ENCODE measurements at regions not wholly inside any gene's neighbourhood (a gene's known extent, or its start where the extent isn't known, plus 50 kb on each side); places are given as distances from the start of the nearest gene placed in this dataset.

DNA sequence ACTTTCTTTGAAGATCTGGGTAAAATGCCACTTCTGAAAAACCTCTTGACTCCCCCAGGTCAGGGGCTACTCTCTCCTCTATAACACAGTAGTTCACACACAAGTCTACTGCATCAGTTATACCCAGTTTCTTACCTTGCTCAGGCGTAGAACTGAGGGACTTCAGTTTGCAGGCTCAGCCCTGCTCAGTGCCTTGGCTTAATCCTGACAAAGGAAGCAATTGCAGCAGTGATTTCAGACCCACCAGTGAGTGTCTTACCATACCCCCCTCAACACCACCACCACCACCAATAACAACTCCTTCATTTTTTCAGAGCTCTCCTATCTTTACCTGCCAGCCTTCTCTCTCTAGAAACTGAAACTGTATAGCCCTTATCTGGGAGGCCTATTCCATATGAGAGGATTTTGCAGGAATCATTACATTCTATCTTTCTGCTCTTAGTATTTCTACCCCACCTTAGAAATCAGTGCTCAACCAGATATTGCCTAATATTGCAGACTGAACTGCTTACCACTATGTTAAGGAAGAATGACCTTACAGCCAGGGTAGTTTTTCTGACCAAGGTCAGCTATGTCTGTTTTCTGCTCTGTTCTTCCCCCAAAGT is 105.5 kb upstream of the S1PR1 start:
- no peak overlapping the region for H3K9ac ChIP-seq (ENCODE audit: insufficient read depth, low read depth, low read length)
- TF ChIP-seq, protein P1, sequence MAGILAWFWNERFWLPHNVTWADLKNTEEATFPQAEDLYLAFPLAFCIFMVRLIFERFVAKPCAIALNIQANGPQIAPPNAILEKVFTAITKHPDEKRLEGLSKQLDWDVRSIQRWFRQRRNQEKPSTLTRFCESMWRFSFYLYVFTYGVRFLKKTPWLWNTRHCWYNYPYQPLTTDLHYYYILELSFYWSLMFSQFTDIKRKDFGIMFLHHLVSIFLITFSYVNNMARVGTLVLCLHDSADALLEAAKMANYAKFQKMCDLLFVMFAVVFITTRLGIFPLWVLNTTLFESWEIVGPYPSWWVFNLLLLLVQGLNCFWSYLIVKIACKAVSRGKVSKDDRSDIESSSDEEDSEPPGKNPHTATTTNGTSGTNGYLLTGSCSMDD (CRISPR knock-in tag; IDR thresholded peaks at IDR 0.05), result no peak
- TF ChIP-seq SNAI1 (CRISPR knock-in tag; IDR thresholded peaks at IDR 0.05; ENCODE audit: borderline replicate concordance), result no peak
- H3K36me3 ChIP-seq (replicated peaks in 1 of 2; ENCODE audit: control insufficient read depth in 1 of 2, insufficient read depth in 2 of 2, low read length in 2 of 2), result no peaks in the 10 kb centered on the region
- ChIA-PET POLR2A (no interaction called here), CTCF (ENCODE audit: low intra/inter-chr PET ratio, low total read pairs) (no interaction called here)
- 44% methylated on average over 1 of the region's 1 CpG for WGBS (ENCODE audit: low lambda C conversion rate)
- H3K27me3 ChIP-seq (ENCODE audit: control insufficient read depth in 1 of 2, insufficient read depth in 2 of 2, low read length in 2 of 2), result 0 out of 5 replicates have a peak, but pooled peaks cover 0 to 1% of the 10 kb centered on the region in 2 experiments
- no TSS peak for BruUV-seq (replicated peaks)
- no peaks in the 10 kb centered on the region for H3K79me2 ChIP-seq (ENCODE audit: insufficient read depth, low read length)
- DNase-seq (ENCODE audit: low spot score) (no peak), FAIRE-seq (no peak), ATAC-seq (no peak)
- no peaks in the 10 kb centered on the region for H3K9me3 ChIP-seq (ENCODE audit: low read length)
- no peak overlapping the region for H3K4me2 ChIP-seq (ENCODE audit: low read depth, low read length)
- H4K20me1 ChIP-seq (ENCODE audit: insufficient read depth, low read length), result no peaks in the 10 kb centered on the region
- H3K4me3 ChIP-seq (replicated peaks in 1 of 3; ENCODE audit: insufficient read depth in 1 of 3, low read depth in 2 of 3, low read length in 3 of 3), result no peak overlapping the region
- H2AFZ ChIP-seq (ENCODE audit: low read length), result no peak overlapping the region
- intact Hi-C loops (cut with micrococcal nuclease; ENCODE audit: unreplicated experiment) (loop anchor here (10.0 kb wide), 2 partner anchors 103 to 127 kb away; partner anchors contain the start of gene S1PR1), in situ Hi-C loops (cut with HindIII; ENCODE audit: extremely low pct_ligation_motif_present, low pct_unique_long_range_greater_than_20kb) (no loop called here)
- peaks cover 36% of the 10 kb centered on the region for H3K4me1 ChIP-seq (ENCODE audit: insufficient read depth, low read length)
- no peak overlapping the region for H3K27ac ChIP-seq (ENCODE audit: extremely low read length, insufficient read depth, low read length)

DNA sequence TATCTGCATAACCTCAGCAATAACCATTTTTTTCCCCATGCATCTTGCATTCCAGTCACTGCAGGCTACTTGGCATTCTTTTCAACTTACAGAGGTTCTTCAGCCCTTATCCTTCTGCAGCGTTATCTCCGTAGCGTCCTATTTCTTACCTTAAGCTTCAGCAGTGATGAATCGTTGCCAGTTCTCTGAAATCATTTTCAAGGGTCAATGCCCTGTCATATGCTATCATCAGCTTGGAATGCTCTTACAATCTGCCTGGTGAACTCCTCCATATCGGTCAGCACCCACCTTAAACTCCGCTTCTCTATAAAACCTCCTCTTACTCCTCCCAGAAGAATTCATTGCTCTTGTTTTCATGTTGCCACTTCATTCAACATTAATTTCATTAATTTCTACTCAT is 105.1 kb upstream of the DPH5 start:
- no peaks in the 10 kb centered on the region for H3K9me3 ChIP-seq (ENCODE audit: low read length)
- H3K9ac ChIP-seq (ENCODE audit: insufficient read depth, low read depth, low read length), result no peak overlapping the region
- H2AFZ ChIP-seq (ENCODE audit: low read length), result no peak overlapping the region
- no peak overlapping the region for H3K27ac ChIP-seq (ENCODE audit: extremely low read length, insufficient read depth, low read length)
- no TSS peak for BruUV-seq (replicated peaks)
- ChIA-PET CTCF (ENCODE audit: low intra/inter-chr PET ratio, low total read pairs) (no interaction called here), POLR2A (no interaction called here)
- 63% methylated on average over 6 of the region's 6 CpGs for WGBS (ENCODE audit: low lambda C conversion rate)
- no peaks in the 10 kb centered on the region for H3K79me2 ChIP-seq (ENCODE audit: insufficient read depth, low read length)
- H3K4me3 ChIP-seq (replicated peaks in 1 of 3; ENCODE audit: insufficient read depth in 1 of 3, low read depth in 2 of 3, low read length in 3 of 3), result no peak overlapping the region
- intact Hi-C loops (cut with micrococcal nuclease; ENCODE audit: unreplicated experiment), result loop anchor here (10.0 kb wide), 2 partner anchors 104 to 126 kb away; partner anchors contain the start of gene S1PR1
- FAIRE-seq (no peak), ATAC-seq (no peak), DNase-seq (ENCODE audit: low spot score) (no peak)
- 0 out of 5 replicates have a peak, but pooled peaks cover 0 to 1% of the 10 kb centered on the region in 2 experiments for H3K27me3 ChIP-seq (ENCODE audit: control insufficient read depth in 1 of 2, insufficient read depth in 2 of 2, low read length in 2 of 2)
- no peaks in the 10 kb centered on the region for H3K36me3 ChIP-seq (replicated peaks in 1 of 2; ENCODE audit: control insufficient read depth in 1 of 2, insufficient read depth in 2 of 2, low read length in 2 of 2)
- no peaks in the 10 kb centered on the region for H4K20me1 ChIP-seq (ENCODE audit: insufficient read depth, low read length)
- H3K4me1 ChIP-seq (ENCODE audit: insufficient read depth, low read length), result peaks cover 29% of the 10 kb centered on the region
- in situ Hi-C loops (cut with HindIII; ENCODE audit: extremely low pct_ligation_motif_present, low pct_unique_long_range_greater_than_20kb), result no loop called here
- H3K4me2 ChIP-seq (ENCODE audit: low read depth, low read length), result no peak overlapping the region
- TF ChIP-seq LCORL (IDR thresholded peaks at IDR 0.05) (no peak), LCORL (CRISPR knock-in tag; IDR thresholded peaks at IDR 0.05) (no peak), ZNF816 (CRISPR knock-in tag; IDR thresholded peaks at IDR 0.05; ENCODE audit: borderline replicate concordance) (no peak), MTA3 (CRISPR knock-in tag; IDR thresholded peaks at IDR 0.05) (no peak), JUND (CRISPR knock-in tag; IDR thresholded peaks at IDR 0.05) (no peak)
- TF ChIP-seq, protein P2, sequence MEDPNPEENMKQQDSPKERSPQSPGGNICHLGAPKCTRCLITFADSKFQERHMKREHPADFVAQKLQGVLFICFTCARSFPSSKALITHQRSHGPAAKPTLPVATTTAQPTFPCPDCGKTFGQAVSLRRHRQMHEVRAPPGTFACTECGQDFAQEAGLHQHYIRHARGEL (CRISPR knock-in tag; IDR thresholded peaks at IDR 0.05), result no peak
- TF ChIP-seq, protein P3, sequence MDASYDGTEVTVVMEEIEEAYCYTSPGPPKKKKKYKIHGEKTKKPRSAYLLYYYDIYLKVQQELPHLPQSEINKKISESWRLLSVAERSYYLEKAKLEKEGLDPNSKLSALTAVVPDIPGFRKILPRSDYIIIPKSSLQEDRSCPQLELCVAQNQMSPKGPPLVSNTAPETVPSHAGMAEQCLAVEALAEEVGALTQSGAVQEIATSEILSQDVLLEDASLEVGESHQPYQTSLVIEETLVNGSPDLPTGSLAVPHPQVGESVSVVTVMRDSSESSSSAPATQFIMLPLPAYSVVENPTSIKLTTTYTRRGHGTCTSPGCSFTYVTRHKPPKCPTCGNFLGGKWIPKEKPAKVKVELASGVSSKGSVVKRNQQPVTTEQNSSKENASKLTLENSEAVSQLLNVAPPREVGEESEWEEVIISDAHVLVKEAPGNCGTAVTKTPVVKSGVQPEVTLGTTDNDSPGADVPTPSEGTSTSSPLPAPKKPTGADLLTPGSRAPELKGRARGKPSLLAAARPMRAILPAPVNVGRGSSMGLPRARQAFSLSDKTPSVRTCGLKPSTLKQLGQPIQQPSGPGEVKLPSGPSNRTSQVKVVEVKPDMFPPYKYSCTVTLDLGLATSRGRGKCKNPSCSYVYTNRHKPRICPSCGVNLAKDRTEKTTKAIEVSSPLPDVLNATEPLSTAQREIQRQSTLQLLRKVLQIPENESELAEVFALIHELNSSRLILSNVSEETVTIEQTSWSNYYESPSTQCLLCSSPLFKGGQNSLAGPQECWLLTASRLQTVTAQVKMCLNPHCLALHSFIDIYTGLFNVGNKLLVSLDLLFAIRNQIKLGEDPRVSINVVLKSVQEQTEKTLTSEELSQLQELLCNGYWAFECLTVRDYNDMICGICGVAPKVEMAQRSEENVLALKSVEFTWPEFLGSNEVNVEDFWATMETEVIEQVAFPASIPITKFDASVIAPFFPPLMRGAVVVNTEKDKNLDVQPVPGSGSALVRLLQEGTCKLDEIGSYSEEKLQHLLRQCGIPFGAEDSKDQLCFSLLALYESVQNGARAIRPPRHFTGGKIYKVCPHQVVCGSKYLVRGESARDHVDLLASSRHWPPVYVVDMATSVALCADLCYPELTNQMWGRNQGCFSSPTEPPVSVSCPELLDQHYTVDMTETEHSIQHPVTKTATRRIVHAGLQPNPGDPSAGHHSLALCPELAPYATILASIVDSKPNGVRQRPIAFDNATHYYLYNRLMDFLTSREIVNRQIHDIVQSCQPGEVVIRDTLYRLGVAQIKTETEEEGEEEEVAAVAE (CRISPR knock-in tag; IDR thresholded peaks at IDR 0.05; ENCODE audit: borderline replicate concordance), result no peak

Measured in HepG2 (cell line).